IMR-90 (cell line): ENCODE measurements at regions not wholly inside any gene's neighbourhood (a gene's known extent, or its start where the extent isn't known, plus 50 kb on each side); places are given as distances from the start of the nearest gene placed in this dataset.
"Not testable (repeated sequence)": the region's sequence is repeated elsewhere in the genome, so short reads cannot be mapped to it uniquely, and the experiment has no call there.

ENCODE experiments used
- ATAC-seq: fragments of 200-7000 bp; cut with Tn5 transposase; 2 replicates; pipeline ENCODE4 v1.9.1; 2020; ENCODE audit warnings: low read depth, mild to moderate bottlenecking, moderate library complexity
- BruUV-seq: library from RNA; stranded (reverse); fragments of 400-500 nt; replicated peaks from 2 replicates; lab custom pipeline; 2021; lab: Mats Ljungman, UMichigan
- CTCF ChIA-PET: fragments of 300-600 bp; formaldehyde crosslinking; extraction: SDS; loops from one replicate; lab custom pipeline; 2021; ENCODE audit warnings: antibody characterized with exemption; lab: Yijun Ruan, JAX
- POLR2A ChIA-PET: fragments of 300-600 bp; sonication (Branson Sonifier 250); formaldehyde crosslinking; loops from one replicate; lab custom pipeline; 2022; ENCODE audit warnings: antibody characterized with exemption; ENCODE audit not compliant: unreplicated experiment; lab: Charles Lee
- DNase-seq: peaks from one replicate; pipeline ENCODE4 v3.0.0; 2013
- H2AFZ ChIP-seq: replicated peaks from 2 replicates; pipeline ENCODE3; 2013; ENCODE audit warnings: low read length, mild to moderate bottlenecking; ENCODE audit not compliant: poor library complexity
- H2AK5ac ChIP-seq: 2 replicates; pipeline ENCODE4 v1.6.1; 2013; ENCODE audit warnings: low read depth, low read length, inconsistent platforms
- H2AK9ac ChIP-seq: replicated peaks from 2 replicates; pipeline ENCODE3; 2013; ENCODE audit warnings: mild to moderate bottlenecking, low read depth, low read length, moderate library complexity; ENCODE audit not compliant: poor library complexity
- H2BK120ac ChIP-seq: 2 replicates; pipeline ENCODE4 v1.6.1; 2013; ENCODE audit warnings: low read depth, low read length, inconsistent platforms
- H2BK15ac ChIP-seq: 3 replicates; pipeline ENCODE4 v1.6.1; 2013; ENCODE audit warnings: low read depth, low read length, inconsistent platforms
- H2BK20ac ChIP-seq: 2 replicates; pipeline ENCODE4 v1.6.1; 2013; ENCODE audit warnings: low read depth, mild to moderate bottlenecking, inconsistent platforms, low read length, moderate library complexity
- H2BK5ac ChIP-seq: 2 replicates; pipeline ENCODE4 v1.6.1; 2013; ENCODE audit warnings: mild to moderate bottlenecking, low read depth, low read length, inconsistent platforms; ENCODE audit not compliant: poor library complexity, severe bottlenecking
- H3K14ac ChIP-seq: replicated peaks from 2 replicates; pipeline ENCODE4 v1.6.1; 2013; ENCODE audit warnings: low read depth, low read length, inconsistent platforms
- H3K18ac ChIP-seq: 2 replicates; pipeline ENCODE4 v1.6.1; 2013; ENCODE audit warnings: low read depth, low read length, control low read depth
- H3K23ac ChIP-seq: 2 replicates; pipeline ENCODE4 v1.6.1; 2013; ENCODE audit warnings: low read depth, low read length, inconsistent platforms
- H3K27ac ChIP-seq: 2 replicates; pipeline ENCODE4 v1.5.1; 2013; ENCODE audit warnings: mild to moderate bottlenecking, control low read depth, low read length; ENCODE audit not compliant: insufficient read depth
- H3K27me3 ChIP-seq: 2 replicates; pipeline ENCODE4 v1.6.1; 2013; ENCODE audit warnings: low read length; ENCODE audit not compliant: control insufficient read depth, insufficient read depth
- H3K36me3 ChIP-seq: 2 replicates; pipeline ENCODE4 v1.6.1; 2013; ENCODE audit warnings: low read length, mixed read lengths; ENCODE audit not compliant: control insufficient read depth, insufficient read depth
- H3K4ac ChIP-seq: 2 replicates; pipeline ENCODE4 v1.6.1; 2013; ENCODE audit warnings: low read depth, low read length, inconsistent platforms
- H3K4me1 ChIP-seq: 2 replicates; pipeline ENCODE4 v1.6.1; 2013; ENCODE audit warnings: low read length, mixed read lengths; ENCODE audit not compliant: control insufficient read depth, insufficient read depth
- H3K4me2 ChIP-seq: 2 replicates; pipeline ENCODE4 v1.6.1; 2013; ENCODE audit warnings: low read depth, mild to moderate bottlenecking, control low read depth, low read length, moderate library complexity
- H3K4me3 ChIP-seq: 2 replicates; pipeline ENCODE4 v1.5.1; 2013; ENCODE audit warnings: low read depth, mild to moderate bottlenecking, control low read depth, low read length, moderate library complexity; ENCODE audit not compliant: insufficient read depth
- H3K56ac ChIP-seq: 2 replicates; pipeline ENCODE4 v1.6.1; 2013; ENCODE audit warnings: low read length, inconsistent platforms; ENCODE audit not compliant: insufficient read depth; ENCODE audit errors: extremely low read depth
- H3K79me1 ChIP-seq, 2 experiments: 2 replicates each; pipeline ENCODE4 v1.6.1; 2013; ENCODE audit warnings: low read length in 2 of 2, inconsistent platforms in 1 of 2, low read depth in 1 of 2
- H3K9ac ChIP-seq: 2 replicates; pipeline ENCODE4 v1.6.1; 2013; ENCODE audit warnings: low read depth, low read length, control low read depth
- H3K9me1 ChIP-seq: 2 replicates; pipeline ENCODE4 v1.6.1; 2013; ENCODE audit warnings: low read length, inconsistent platforms; ENCODE audit not compliant: insufficient read depth
- H3K9me3 ChIP-seq: 2 replicates; pipeline ENCODE4 v1.6.1; 2013; ENCODE audit warnings: low read length; ENCODE audit not compliant: control insufficient read depth, insufficient read depth
- H4K20me1 ChIP-seq: 2 replicates; pipeline ENCODE4 v1.6.1; 2013; ENCODE audit warnings: low read length, inconsistent platforms; ENCODE audit not compliant: insufficient read depth
- H4K5ac ChIP-seq: 2 replicates; pipeline ENCODE4 v1.6.1; 2013; ENCODE audit warnings: mild to moderate bottlenecking, low read depth, low read length, control low read depth
- H4K8ac ChIP-seq, 2 experiments: 2 replicates each; pipeline ENCODE4 v1.6.1; 2013; ENCODE audit warnings: low read depth in 2 of 2, low read length in 2 of 2, control low read depth in 1 of 2, inconsistent platforms in 1 of 2
- H4K91ac ChIP-seq: 2 replicates; pipeline ENCODE4 v1.6.1; 2013; ENCODE audit warnings: low read depth, low read length, inconsistent platforms; ENCODE audit not compliant: insufficient read depth
- CEBPB ChIP-seq: IDR thresholded peaks from 2 replicates; pipeline ENCODE4 v1.6.1; 2012; ENCODE audit warnings: low read depth, low read length, improper control_type of control experiment
- CTCF ChIP-seq: conservative IDR thresholded peaks from 2 replicates; pipeline ENCODE4 v1.5.1; 2012; ENCODE audit warnings: mild to moderate bottlenecking, low read depth, low read length, improper control_type of control experiment
- MAFK ChIP-seq: IDR thresholded peaks from 2 replicates; pipeline ENCODE4 v1.6.1; 2012; ENCODE audit warnings: low read depth, low read length, improper control_type of control experiment
- NFE2L2 ChIP-seq: fragments of 150-350 bp; IDR thresholded peaks from 2 replicates; pipeline ENCODE4 v1.6.1; 2016; ENCODE audit warnings: low read depth, mild to moderate bottlenecking, low read length
- POLR2A ChIP-seq: IDR thresholded peaks from 2 replicates; pipeline ENCODE4 v1.6.1; 2012; ENCODE audit warnings: mild to moderate bottlenecking, low read depth, low read length
- RAD21 ChIP-seq: IDR thresholded peaks from 2 replicates; pipeline ENCODE4 v1.6.1; 2012; ENCODE audit warnings: low read length, improper control_type of control experiment
- SMC3 ChIP-seq: fragments of 150-350 bp; IDR thresholded peaks from 2 replicates; pipeline ENCODE4 v1.6.1; 2016; ENCODE audit warnings: low read depth, mild to moderate bottlenecking, antibody characterized with exemption, low read length, moderate library complexity
- USF2 ChIP-seq: fragments of 150-350 bp; IDR thresholded peaks from 2 replicates; pipeline ENCODE4 v1.6.1; 2017; ENCODE audit warnings: mild to moderate bottlenecking, antibody characterized with exemption, low read length, low read depth
- WGBS, 2 experiments: methylation state at CpG; one replicate each; pipeline versions ENCODE4 v1.1.5 to v1.1.7; 2013; ENCODE audit warnings: missing lambda C conversion rate in 2 of 2; ENCODE audit not compliant: insufficient read length in 1 of 2; ENCODE audit errors: extremely low coverage in 2 of 2; 5-methylcytosine and 5-hydroxymethylcytosine counted together
- dilution Hi-C: fragments of 300-500 bp; cut with HindIII; formaldehyde crosslinking; loops from one replicate; pipeline ENCODE4 v1.14.3; 2018; ENCODE audit warnings: low sequenced_read_pairs; ENCODE audit not compliant: unreplicated experiment
- in situ Hi-C: fragments of 300-500 bp; cut with MboI; formaldehyde crosslinking; loops from 3 replicates; pipeline ENCODE4 v1.14.3; 2019; ENCODE audit warnings: low sequenced_read_pairs, inconsistent platforms, mixed read lengths
- intact Hi-C: fragments of 100-400 bp; cut with micrococcal nuclease; formaldehyde crosslinking; loops from 2 replicates; pipeline ENCODE4 v1.10.0; 2022

GRCh38 chr2:51780353-51780752, 748.4 kb upstream of the NRXN1 start:
- WGBS, 2 experiments: no CpG with 5 or more reads among the region's 26 CpGs
- H3K27me3 ChIP-seq: no peaks in the 10 kb centered on the region
- no peaks in the 10 kb centered on the region for H3K36me3 ChIP-seq
- H2AFZ ChIP-seq: no peak overlapping the region
- no TSS peak for BruUV-seq
- no peaks in the 10 kb centered on the region for H3K9me3 ChIP-seq
- no peak overlapping the region for H3K23ac ChIP-seq
- no peak overlapping the region for H3K4me2 ChIP-seq
- dilution Hi-C loops: no loop called here
- H3K9me1 ChIP-seq: no peaks in the 10 kb centered on the region
- H3K18ac ChIP-seq: no peak overlapping the region
- peaks cover 4% of the 10 kb centered on the region; the same call in 1 of the 2 replicates for H3K4me1 ChIP-seq
- no peak overlapping the region for H2BK5ac ChIP-seq
- no peak for TF ChIP-seq NFE2L2
- no peak for TF ChIP-seq CEBPB
- no peak for TF ChIP-seq CTCF
- TF ChIP-seq POLR2A: no peak
- no peak for TF ChIP-seq RAD21
- TF ChIP-seq SMC3: no peak
- TF ChIP-seq USF2: no peak
- TF ChIP-seq MAFK: no peak
- H3K56ac ChIP-seq: no peak overlapping the region
- DNase-seq (no peak), ATAC-seq (no peak)
- H2BK20ac ChIP-seq: no peak overlapping the region
- no peak overlapping the region for H3K4ac ChIP-seq
- in situ Hi-C loops: no loop called here
- no peak overlapping the region for H4K91ac ChIP-seq
- no peak overlapping the region for H3K14ac ChIP-seq
- H3K79me1 ChIP-seq: no peaks in the 10 kb centered on the region
- no peak overlapping the region for H2AK5ac ChIP-seq
- no peaks in the 10 kb centered on the region for H4K20me1 ChIP-seq
- ChIA-PET POLR2A (no interaction called here), CTCF (no interaction called here)
- H3K4me3 ChIP-seq: no peak overlapping the region
- intact Hi-C loops: no loop called here
- H4K5ac ChIP-seq: no peak overlapping the region
- H3K27ac ChIP-seq: no peak overlapping the region
- H2BK120ac ChIP-seq: no peak overlapping the region
- H3K9ac ChIP-seq: no peak overlapping the region
- no peak overlapping the region for H4K8ac ChIP-seq
- no peak overlapping the region for H2AK9ac ChIP-seq
- no peak overlapping the region for H2BK15ac ChIP-seq

- ATAC-seq, H3K4me2 ChIP-seq, H3K9me1 ChIP-seq, H2BK20ac ChIP-seq, H3K4ac ChIP-seq, H2BK120ac ChIP-seq, H2AK5ac ChIP-seq, H3K9ac ChIP-seq, H3K23ac ChIP-seq, intact Hi-C loops, H3K79me1 ChIP-seq, H3K14ac ChIP-seq, H2BK15ac ChIP-seq, H4K91ac ChIP-seq, dilution Hi-C loops, in situ Hi-C loops, H2BK5ac ChIP-seq, CTCF ChIA-PET, H3K56ac ChIP-seq, H4K20me1 ChIP-seq, H4K8ac ChIP-seq, H3K27ac ChIP-seq, H3K9me3 ChIP-seq, H3K4me3 ChIP-seq, H3K36me3 ChIP-seq, POLR2A ChIA-PET, H3K27me3 ChIP-seq, H2AFZ ChIP-seq, H2AK9ac ChIP-seq, H3K4me1 ChIP-seq, DNase-seq, H4K5ac ChIP-seq, H3K18ac ChIP-seq, BruUV-seq: not testable (repeated sequence)
- 75% methylated on average over 2 of the region's 7 CpGs; no CpG with 5 or more reads in 1 of the 2 experiments for WGBS, 2 experiments
Observed at GRCh38 chr2:51779723-51780122, 747.8 kb upstream of the NRXN1 start.
